HG02981 (cell line): ENCODE measurements at regions not wholly inside any gene's neighbourhood (a gene's known extent, or its start where the extent isn't known, plus 50 kb on each side); places are given as distances from the start of the nearest gene placed in this dataset.
A peak's percentile ranks its signal among the peaks of the same experiment; 100 is the strongest.

Experiments used
- ATAC-seq: cut with Tn5 transposase; IDR thresholded peaks from one replicate; pipeline ENCODE4 v1.9.1; 2021; ENCODE audit warnings: mild to moderate bottlenecking, moderate library complexity; ENCODE audit not compliant: unreplicated experiment

- ATAC-seq: peak; percentile 45
These were observed 300.6 kb downstream of the SOX9 start for GRCh38 chr17:72421128-72422092.

- ATAC-seq: no peak
These were observed 301.3 kb downstream of the SOX9 start for GRCh38 chr17:72422204-72422504.

GRCh38 chr17:72422505-72423285 is 301.9 kb downstream of the SOX9 start:
- ATAC-seq: peak; percentile 39

GRCh38 chr17:72423286-72423589 is 302.4 kb downstream of the SOX9 start:
- no peak for ATAC-seq

- no peak for ATAC-seq
These were observed 302.9 kb downstream of the SOX9 start for GRCh38 chr17:72423718-72424117.

- no peak for ATAC-seq
These were observed 303.8 kb downstream of the SOX9 start for GRCh38 chr17:72424505-72425117.

- ATAC-seq: no peak
These were observed 304.4 kb downstream of the SOX9 start for GRCh38 chr17:72425133-72425793.

- no peak for ATAC-seq
These were observed 305.0 kb downstream of the SOX9 start for GRCh38 chr17:72425794-72426168.

GRCh38 chr17:72426321-72426720 is 305.5 kb downstream of the SOX9 start:
- ATAC-seq: no peak

GRCh38 chr17:72426948-72427760 is 306.3 kb downstream of the SOX9 start:
- ATAC-seq: no peak

GRCh38 chr17:72427761-72428109 is 306.9 kb downstream of the SOX9 start:
- ATAC-seq: no peak

GRCh38 chr17:72429066-72429638 is 308.3 kb downstream of the SOX9 start:
- ATAC-seq: no peak

GRCh38 chr17:72430611-72431432 is 310.0 kb downstream of the SOX9 start:
- no peak for ATAC-seq

- no peak for ATAC-seq
These were observed 311.4 kb downstream of the SOX9 start for GRCh38 chr17:72432143-72432621.

- no peak for ATAC-seq
These were observed 312.1 kb downstream of the SOX9 start for GRCh38 chr17:72432881-72433280.

GRCh38 chr17:72433797-72434196 is 313.0 kb downstream of the SOX9 start:
- ATAC-seq: no peak

GRCh38 chr17:72434581-72434980 is 313.8 kb downstream of the SOX9 start:
- no peak for ATAC-seq

GRCh38 chr17:72434991-72435618 is 314.3 kb downstream of the SOX9 start:
- no peak for ATAC-seq

- ATAC-seq: no peak
These were observed 318.0 kb downstream of the SOX9 start for GRCh38 chr17:72438783-72439182.
